ENCODE measurements at regions not wholly inside any gene's neighbourhood (a gene's known extent, or its start where the extent isn't known, plus 50 kb on each side); places are given as distances from the start of the nearest gene placed in this dataset.

DNA sequence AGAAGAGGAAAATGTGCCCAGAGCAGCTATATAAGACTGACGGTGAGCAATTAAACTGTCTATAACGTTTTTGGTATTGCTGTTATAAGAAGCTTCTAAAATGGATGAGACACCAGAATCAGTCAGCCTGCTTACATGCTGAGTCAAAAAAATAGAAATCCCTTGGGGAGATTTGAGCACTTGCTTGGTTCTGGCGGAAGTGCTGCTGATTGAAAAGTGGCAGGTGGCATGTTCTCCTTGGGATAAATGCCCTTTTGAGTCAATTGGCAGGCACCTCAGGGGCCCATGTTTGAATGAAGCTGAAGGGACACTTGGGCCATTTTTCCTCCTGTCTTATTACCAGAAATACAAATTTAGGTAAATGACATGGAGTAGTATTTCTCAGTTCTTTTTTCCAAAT is 148.7 kb downstream of the PTCHD1 start:
- in situ Hi-C loops (cut with MboI; ENCODE audit: low sequenced_read_pairs in 4 of 4): no loop called here
- ATAC-seq (no peak), DNase-seq (no peak)
- H3K36me3 ChIP-seq: no peaks in the 10 kb centered on the region
- no peak overlapping the region for H3K27ac ChIP-seq
- no peaks in the 10 kb centered on the region for H3K4me1 ChIP-seq
- intact Hi-C loops (cut with DNase I; ENCODE audit: low total_unique reads): no loop called here
- H3K27me3 ChIP-seq: no peaks in the 10 kb centered on the region
- no peak for TF ChIP-seq POLR2A (IDR thresholded peaks at IDR 0.05)
- TF ChIP-seq, protein P1, sequence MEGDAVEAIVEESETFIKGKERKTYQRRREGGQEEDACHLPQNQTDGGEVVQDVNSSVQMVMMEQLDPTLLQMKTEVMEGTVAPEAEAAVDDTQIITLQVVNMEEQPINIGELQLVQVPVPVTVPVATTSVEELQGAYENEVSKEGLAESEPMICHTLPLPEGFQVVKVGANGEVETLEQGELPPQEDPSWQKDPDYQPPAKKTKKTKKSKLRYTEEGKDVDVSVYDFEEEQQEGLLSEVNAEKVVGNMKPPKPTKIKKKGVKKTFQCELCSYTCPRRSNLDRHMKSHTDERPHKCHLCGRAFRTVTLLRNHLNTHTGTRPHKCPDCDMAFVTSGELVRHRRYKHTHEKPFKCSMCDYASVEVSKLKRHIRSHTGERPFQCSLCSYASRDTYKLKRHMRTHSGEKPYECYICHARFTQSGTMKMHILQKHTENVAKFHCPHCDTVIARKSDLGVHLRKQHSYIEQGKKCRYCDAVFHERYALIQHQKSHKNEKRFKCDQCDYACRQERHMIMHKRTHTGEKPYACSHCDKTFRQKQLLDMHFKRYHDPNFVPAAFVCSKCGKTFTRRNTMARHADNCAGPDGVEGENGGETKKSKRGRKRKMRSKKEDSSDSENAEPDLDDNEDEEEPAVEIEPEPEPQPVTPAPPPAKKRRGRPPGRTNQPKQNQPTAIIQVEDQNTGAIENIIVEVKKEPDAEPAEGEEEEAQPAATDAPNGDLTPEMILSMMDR (IDR thresholded peaks at IDR 0.05 in 4 of 5, conservative IDR thresholded peaks at IDR 0.05 in 1 of 5): no peak
- no peak overlapping the region for H3K4me3 ChIP-seq
- H3K9me3 ChIP-seq: no peaks in the 10 kb centered on the region

DNA sequence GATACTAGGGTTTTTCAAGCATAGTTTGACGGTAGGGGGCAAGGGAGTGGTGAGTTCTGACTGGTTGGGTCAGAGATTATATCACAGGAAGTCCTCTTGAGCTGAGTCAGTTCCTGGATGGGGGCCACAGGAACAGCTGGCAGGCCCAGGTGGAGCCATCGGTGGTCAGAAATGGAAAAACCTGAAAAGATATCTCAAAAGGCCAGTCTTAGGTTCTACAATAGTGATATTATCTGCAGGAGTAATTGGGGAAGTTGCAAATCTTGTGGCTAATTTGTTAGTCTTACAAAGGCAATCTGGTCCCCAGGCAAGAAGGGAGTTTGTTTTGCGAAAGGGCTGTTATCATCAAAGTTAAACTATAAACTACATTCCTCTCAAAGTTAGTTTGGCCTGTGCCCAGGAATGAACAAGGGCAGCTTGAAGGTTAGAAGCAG is 159.3 kb downstream of the PTCHD1 start:
- TF ChIP-seq POLR2A (IDR thresholded peaks at IDR 0.05): no peak
- TF ChIP-seq, protein P1 (IDR thresholded peaks at IDR 0.05 in 4 of 5, conservative IDR thresholded peaks at IDR 0.05 in 1 of 5): no peak
- Histone ChIP-seq H3K36me3 (no peaks in the 10 kb centered on the region), H3K4me1 (no peaks in the 10 kb centered on the region), H3K4me3 (no peak overlapping the region), H3K27me3 (no peaks in the 10 kb centered on the region), H3K9me3 (no peaks in the 10 kb centered on the region), H3K27ac (no peak overlapping the region)
- no peak for ATAC-seq
- in situ Hi-C loops (cut with MboI; ENCODE audit: low sequenced_read_pairs in 4 of 4): no loop called here
- DNase-seq: no peak
- intact Hi-C loops (cut with DNase I; ENCODE audit: low total_unique reads): no loop called here

DNA sequence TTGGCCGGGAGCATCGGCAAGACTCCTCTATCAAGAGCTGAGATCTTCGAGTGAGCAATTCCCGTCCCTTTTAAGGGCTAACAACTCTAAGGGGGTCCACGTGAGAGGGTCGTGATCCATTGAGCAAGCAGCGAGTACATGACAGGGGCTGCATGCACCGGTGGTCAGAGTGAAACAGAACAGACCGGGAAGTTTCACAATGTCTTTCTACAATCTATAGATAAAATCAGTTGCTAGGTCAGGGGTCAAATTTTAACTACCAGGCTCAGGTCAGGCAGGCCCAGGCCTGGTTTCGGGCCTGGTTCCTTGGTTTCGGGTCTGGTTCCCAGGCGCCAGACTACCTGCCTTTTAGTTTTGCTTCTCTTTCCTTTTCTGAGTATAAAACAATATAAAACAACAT is 160.1 kb downstream of the PTCHD1 start:
- in situ Hi-C loops (cut with MboI; ENCODE audit: low sequenced_read_pairs in 4 of 4) (no loop called here), intact Hi-C loops (cut with DNase I; ENCODE audit: low total_unique reads) (no loop called here)
- no peaks in the 10 kb centered on the region for H3K27me3 ChIP-seq
- TF ChIP-seq, protein P1 (IDR thresholded peaks at IDR 0.05 in 4 of 5, conservative IDR thresholded peaks at IDR 0.05 in 1 of 5): no peak
- no peak for TF ChIP-seq POLR2A (IDR thresholded peaks at IDR 0.05)
- no peaks in the 10 kb centered on the region for H3K9me3 ChIP-seq
- DNase-seq: no peak
- no peak overlapping the region for H3K4me3 ChIP-seq
- no peak for ATAC-seq
- H3K36me3 ChIP-seq: no peaks in the 10 kb centered on the region
- no peak overlapping the region for H3K27ac ChIP-seq
- H3K4me1 ChIP-seq: no peaks in the 10 kb centered on the region

DNA sequence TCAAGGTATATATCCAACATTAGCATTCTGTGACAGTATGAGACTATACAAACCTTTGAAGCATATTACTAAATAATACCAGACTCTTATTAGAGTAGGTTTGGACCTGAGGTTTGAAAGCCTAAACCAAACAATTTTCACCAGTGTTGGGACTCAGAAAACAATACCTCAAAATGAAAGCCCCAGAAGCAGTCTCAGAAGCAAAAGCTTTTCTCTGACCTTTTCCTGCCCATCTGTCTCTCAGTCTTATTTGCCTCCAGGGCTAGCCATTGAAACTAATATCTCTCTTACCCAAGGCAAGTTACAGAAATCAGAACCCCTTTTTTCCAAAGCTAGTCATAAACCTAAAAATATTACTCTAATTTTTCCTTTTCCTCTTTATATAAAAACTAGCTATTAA is 163.3 kb downstream of the PTCHD1 start:
- Histone ChIP-seq H3K9me3 (no peaks in the 10 kb centered on the region), H3K4me1 (no peaks in the 10 kb centered on the region), H3K27ac (no peak overlapping the region), H3K36me3 (no peaks in the 10 kb centered on the region), H3K4me3 (no peak overlapping the region), H3K27me3 (no peaks in the 10 kb centered on the region)
- intact Hi-C loops (cut with DNase I; ENCODE audit: low total_unique reads) (no loop called here), in situ Hi-C loops (cut with MboI; ENCODE audit: low sequenced_read_pairs in 4 of 4) (no loop called here)
- ATAC-seq (no peak), DNase-seq (no peak)
- TF ChIP-seq, protein P1 (IDR thresholded peaks at IDR 0.05 in 4 of 5, conservative IDR thresholded peaks at IDR 0.05 in 1 of 5): no peak
- no peak for TF ChIP-seq POLR2A (IDR thresholded peaks at IDR 0.05)

DNA sequence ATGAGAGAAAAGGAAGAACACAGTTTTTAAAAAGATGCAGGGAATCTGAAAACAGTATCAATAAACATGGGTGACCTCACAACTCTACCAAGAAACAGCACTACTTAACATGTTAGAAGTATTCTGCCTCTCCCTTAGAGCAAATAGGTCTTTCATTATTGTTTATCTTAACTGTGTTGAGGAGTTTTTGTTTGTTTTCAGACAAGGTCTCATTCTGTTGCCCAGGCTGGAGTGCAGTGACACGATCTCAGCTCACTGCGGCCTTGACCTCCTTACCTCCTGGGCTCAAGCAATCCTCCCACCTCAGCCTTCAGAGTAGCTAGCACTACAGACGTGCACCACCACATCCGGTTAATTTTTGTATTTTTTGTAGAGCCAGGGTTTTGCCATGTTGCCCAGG is 165.3 kb upstream of the PRDX4 start:
- in situ Hi-C loops (cut with MboI; ENCODE audit: low sequenced_read_pairs in 4 of 4) (no loop called here), intact Hi-C loops (cut with DNase I; ENCODE audit: low total_unique reads) (no loop called here)
- ATAC-seq (no peak), DNase-seq (no peak)
- no peak overlapping the region for H3K4me3 ChIP-seq
- H3K4me1 ChIP-seq: no peaks in the 10 kb centered on the region
- no peaks in the 10 kb centered on the region for H3K27me3 ChIP-seq
- no peaks in the 10 kb centered on the region for H3K36me3 ChIP-seq
- TF ChIP-seq, protein P1 (IDR thresholded peaks at IDR 0.05 in 4 of 5, conservative IDR thresholded peaks at IDR 0.05 in 1 of 5): no peak
- TF ChIP-seq POLR2A (IDR thresholded peaks at IDR 0.05): no peak
- no peaks in the 10 kb centered on the region for H3K9me3 ChIP-seq
- H3K27ac ChIP-seq: no peak overlapping the region

All from gastrocnemius medialis (tissue), 4 donors.